GM23248 (cell line): ENCODE measurements at regions not wholly inside any gene's neighbourhood (a gene's known extent, or its start where the extent isn't known, plus 50 kb on each side); places are given as distances from the start of the nearest gene placed in this dataset.

Experiments
- EZH2 ChIP-seq: fragments of 200-600 bp; sonication (generic); IDR thresholded peaks from 2 replicates; pipeline ENCODE4 v1.6.1; 2018; ENCODE audit warnings: antibody characterized with exemption, mild to moderate bottlenecking; ENCODE audit not compliant: insufficient read depth, poor library complexity, severe bottlenecking
- EZH2phosphoT487 ChIP-seq: fragments of 200-600 bp; sonication (generic); IDR thresholded peaks from 2 replicates; pipeline ENCODE4 v1.6.1; 2018; ENCODE audit warnings: antibody characterized with exemption, moderate library complexity, mild to moderate bottlenecking, low read depth; ENCODE audit not compliant: insufficient read depth

- TF ChIP-seq EZH2phosphoT487 (no peak), EZH2 (no peak)
These were observed 465.0 kb downstream of the SHQ1 start for GRCh38 chr3:72383230-72383629.
